H9 (cell line): ENCODE measurements at regions not wholly inside any gene's neighbourhood (a gene's known extent, or its start where the extent isn't known, plus 50 kb on each side); places are given as distances from the start of the nearest gene placed in this dataset.

Experiments
- DNase-seq: peaks from one replicate; pipeline ENCODE4 v3.0.0-alpha.2; 2017
- H2AFZ ChIP-seq: one replicate; pipeline ENCODE4 v1.6.1; 2013; ENCODE audit warnings: mild to moderate bottlenecking, low read length, control low read depth, moderate library complexity
- H2AK5ac ChIP-seq: 2 replicates; pipeline ENCODE4 v1.6.1; 2013; ENCODE audit warnings: low read length, control low read depth, mixed read lengths; ENCODE audit not compliant: insufficient read length
- H2BK120ac ChIP-seq: one replicate; pipeline ENCODE4 v1.6.1; 2013; ENCODE audit warnings: low read depth, mild to moderate bottlenecking, low read length, control low read depth, inconsistent platforms; ENCODE audit not compliant: poor library complexity, severe bottlenecking
- H2BK12ac ChIP-seq: 2 replicates; pipeline ENCODE4 v1.6.1; 2013; ENCODE audit warnings: low read length, control low read depth, mixed read lengths, low read depth; ENCODE audit not compliant: insufficient read length
- H2BK15ac ChIP-seq: 2 replicates; pipeline ENCODE4 v1.6.1; 2013; ENCODE audit warnings: low read depth, low read length, control low read depth
- H2BK20ac ChIP-seq: one replicate; pipeline ENCODE4 v1.6.1; 2013; ENCODE audit warnings: low read depth, mild to moderate bottlenecking, low read length, control low read depth, inconsistent platforms; ENCODE audit not compliant: poor library complexity, severe bottlenecking
- H2BK5ac ChIP-seq: 2 replicates; pipeline ENCODE4 v1.6.1; 2013; ENCODE audit warnings: low read length, control low read depth, mixed read lengths; ENCODE audit not compliant: insufficient read length
- H3K14ac ChIP-seq: 2 replicates; pipeline ENCODE4 v1.6.1; 2013; ENCODE audit warnings: low read length, control low read depth; ENCODE audit not compliant: insufficient read depth
- H3K18ac ChIP-seq: 2 replicates; pipeline ENCODE4 v1.6.1; 2013; ENCODE audit warnings: low read depth, mild to moderate bottlenecking, mixed read lengths, low read length, control low read depth; ENCODE audit not compliant: insufficient read length
- H3K23ac ChIP-seq: 2 replicates; pipeline ENCODE4 v1.6.1; 2013; ENCODE audit warnings: low read length, control low read depth, mixed read lengths, low read depth; ENCODE audit not compliant: insufficient read length
- H3K23me2 ChIP-seq: 2 replicates; pipeline ENCODE4 v1.6.1; 2013; ENCODE audit warnings: low read depth, mild to moderate bottlenecking, mixed read lengths, low read length, control low read depth; ENCODE audit not compliant: insufficient read length, poor library complexity, severe bottlenecking
- H3K27ac ChIP-seq: 2 replicates; pipeline ENCODE4 v1.5.1; 2013; ENCODE audit warnings: low read length, control low read depth, mixed read lengths, low read depth; ENCODE audit not compliant: insufficient read length
- H3K27me3 ChIP-seq: 2 replicates; pipeline ENCODE4 v1.6.1; 2013; ENCODE audit warnings: low read length, control low read depth, inconsistent platforms; ENCODE audit not compliant: insufficient read depth
- H3K4ac ChIP-seq: 2 replicates; pipeline ENCODE4 v1.6.1; 2013; ENCODE audit warnings: low read depth, mild to moderate bottlenecking, control low read depth, inconsistent platforms, low read length, moderate library complexity
- H3K4me1 ChIP-seq: 2 replicates; pipeline ENCODE4 v1.6.1; 2013; ENCODE audit warnings: low read length, control low read depth, inconsistent platforms; ENCODE audit not compliant: insufficient read depth
- H3K4me2 ChIP-seq: 2 replicates; pipeline ENCODE4 v1.6.1; 2013; ENCODE audit warnings: low read length, control low read depth, mixed read lengths; ENCODE audit not compliant: insufficient read length, insufficient read depth
- H3K56ac ChIP-seq: 2 replicates; pipeline ENCODE4 v1.6.1; 2013; ENCODE audit warnings: low read depth, mild to moderate bottlenecking, mixed read lengths, low read length, control low read depth; ENCODE audit not compliant: insufficient read length
- H3K79me1 ChIP-seq: 2 replicates; pipeline ENCODE4 v1.6.1; 2013; ENCODE audit warnings: low read depth, mild to moderate bottlenecking, moderate library complexity, low read length, control low read depth, inconsistent platforms; ENCODE audit not compliant: insufficient read depth, poor library complexity, severe bottlenecking
- H3K79me2 ChIP-seq: 2 replicates; pipeline ENCODE4 v1.6.1; 2013; ENCODE audit warnings: low read length, control low read depth, inconsistent platforms; ENCODE audit not compliant: insufficient read depth
- H3K9ac ChIP-seq: 2 replicates; pipeline ENCODE4 v1.6.1; 2013; ENCODE audit warnings: low read length, control low read depth, mixed read lengths; ENCODE audit not compliant: insufficient read length; ENCODE audit errors: extremely low read depth
- H3K9me3 ChIP-seq: one replicate; pipeline ENCODE4 v1.6.1; 2013; ENCODE audit warnings: low read depth, low read length, inconsistent platforms; ENCODE audit not compliant: control insufficient read depth
- H3T11ph ChIP-seq: one replicate; pipeline ENCODE4 v1.6.1; 2013; ENCODE audit warnings: mild to moderate bottlenecking, low read length, control low read depth, inconsistent platforms
- H4K20me1 ChIP-seq: one replicate; pipeline ENCODE4 v1.6.1; 2013; ENCODE audit not compliant: control insufficient read depth, insufficient read length, insufficient read depth
- H4K5ac ChIP-seq: 2 replicates; pipeline ENCODE4 v1.6.1; 2013; ENCODE audit warnings: low read depth, mild to moderate bottlenecking, mixed read lengths, low read length, control low read depth; ENCODE audit not compliant: insufficient read length
- H4K8ac ChIP-seq: replicated peaks from 2 replicates; pipeline ENCODE4 v1.6.1; 2013; ENCODE audit warnings: low read length, control low read depth, mixed read lengths, low read depth; ENCODE audit not compliant: insufficient read length
- H4K91ac ChIP-seq: 2 replicates; pipeline ENCODE4 v1.6.1; 2013; ENCODE audit warnings: low read depth, mild to moderate bottlenecking, moderate library complexity, mixed read lengths, low read length, control low read depth; ENCODE audit not compliant: insufficient read length
- H3K27ac Mint-ChIP-seq, 3 experiments: 2 replicates in 2 of 3; 3 replicates in 1 of 3; pipeline ENCODE4 v1.8.0; 2020 to 2021; ENCODE audit warnings: mixed read lengths in 3 of 3, mild to moderate bottlenecking in 1 of 3, moderate library complexity in 1 of 3
- H3K27me3 Mint-ChIP-seq: 2 replicates; pipeline ENCODE4 v1.8.0; 2021; ENCODE audit warnings: low read depth, mild to moderate bottlenecking, moderate library complexity, mixed read lengths
- H3K36me3 Mint-ChIP-seq, 3 experiments: 2 replicates in 2 of 3; 3 replicates in 1 of 3; pipeline ENCODE4 v1.8.0; 2020 to 2021; ENCODE audit warnings: low read depth in 3 of 3, mixed read lengths in 3 of 3; ENCODE audit not compliant: insufficient read depth in 1 of 3
- H3K4me1 Mint-ChIP-seq, 2 experiments: 2 replicates each; pipeline ENCODE4 v1.8.0; 2020; ENCODE audit warnings: mixed read lengths in 2 of 2
- H3K4me3 Mint-ChIP-seq, 2 experiments: 2 replicates in 1 of 2; 3 replicates in 1 of 2; pipeline ENCODE4 v1.8.0; 2020 to 2021; ENCODE audit warnings: mild to moderate bottlenecking in 2 of 2, mixed read lengths in 2 of 2, moderate library complexity in 1 of 2
- H3K9me3 Mint-ChIP-seq, 2 experiments: 2 replicates in 1 of 2; 3 replicates in 1 of 2; pipeline ENCODE4 v1.8.0; 2020; ENCODE audit warnings: mild to moderate bottlenecking in 2 of 2, mixed read lengths in 2 of 2, moderate library complexity in 1 of 2
- WGBS: extraction: QIAGEN DNeasy Blood & Tissue Kit; methylation state at CpG from one replicate; pipeline ENCODE4 v1.1.7; 2013; ENCODE audit warnings: missing lambda C conversion rate, low lambda C conversion rate, mixed read lengths; ENCODE audit not compliant: insufficient read length; ENCODE audit errors: extremely low coverage; 5-methylcytosine and 5-hydroxymethylcytosine counted together
- TF ChIP-seq, protein P1 (sequence below): fragments of 200-600 bp; sonication (generic); conservative IDR thresholded peaks from 3 replicates; pipeline ENCODE4 v1.8.0; 2021; ENCODE audit warnings: antibody characterized with exemption, mild to moderate bottlenecking

DNA sequence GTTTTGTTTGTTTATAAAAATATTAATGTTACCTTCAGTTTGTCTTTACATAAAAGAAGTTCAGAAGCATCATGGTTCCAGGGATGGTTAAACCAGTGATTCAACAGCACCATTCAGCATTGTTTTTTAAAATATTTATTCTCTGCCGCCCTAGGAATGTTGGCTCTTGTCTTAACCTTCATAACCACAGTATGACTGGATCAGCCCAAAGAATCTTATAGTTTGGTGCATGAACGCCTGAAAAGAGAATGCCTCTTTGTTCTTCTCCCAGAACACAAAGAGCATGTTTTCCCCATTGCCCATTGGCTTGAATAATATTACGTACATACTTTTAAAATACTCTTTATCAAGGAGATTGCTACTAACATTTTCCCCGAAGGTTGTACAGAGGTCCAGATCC is 413.4 kb downstream of the ANXA1 start:
- Histone ChIP-seq H2BK12ac (no peak overlapping the region), H2BK20ac (no peak overlapping the region), H2BK5ac (no peak overlapping the region), H4K20me1 (no peaks in the 10 kb centered on the region), H3K23ac (no peak overlapping the region), H2BK15ac (no peak overlapping the region), H3K4me2 (no peak overlapping the region), H3K27me3 (no peaks in the 10 kb centered on the region), H2AFZ (no peak overlapping the region), H3K4me1 (no peaks in the 10 kb centered on the region), H3K56ac (no peak overlapping the region), H3K9ac (no peak overlapping the region), H3K27ac (no peak overlapping the region), H3K9me3 (no peaks in the 10 kb centered on the region), H3T11ph (no peak overlapping the region), H2BK120ac (no peak overlapping the region), H4K91ac (no peak overlapping the region), H4K5ac (no peak overlapping the region), H3K23me2 (no peaks in the 10 kb centered on the region), H3K14ac (no peak overlapping the region), H3K4ac (no peak overlapping the region), H2AK5ac (no peak overlapping the region), H3K79me1 (no peaks in the 10 kb centered on the region), H4K8ac (no peak overlapping the region), H3K79me2 (no peaks in the 10 kb centered on the region), H3K18ac (no peak overlapping the region)
- no CpG with 5 or more reads among the region's 4 CpGs for WGBS
- peaks cover 0 to 5% of the 10 kb centered on the region in 2 experiments; a peak in 1 of 4 replicates for H3K4me1 Mint-ChIP-seq
- no peak overlapping the region for H3K4me3 Mint-ChIP-seq
- peaks cover 0 to 3% of the 10 kb centered on the region in 2 experiments; a peak in 3 of 5 replicates for H3K9me3 Mint-ChIP-seq
- H3K27ac Mint-ChIP-seq, result no peak overlapping the region
- TF ChIP-seq, protein P1, sequence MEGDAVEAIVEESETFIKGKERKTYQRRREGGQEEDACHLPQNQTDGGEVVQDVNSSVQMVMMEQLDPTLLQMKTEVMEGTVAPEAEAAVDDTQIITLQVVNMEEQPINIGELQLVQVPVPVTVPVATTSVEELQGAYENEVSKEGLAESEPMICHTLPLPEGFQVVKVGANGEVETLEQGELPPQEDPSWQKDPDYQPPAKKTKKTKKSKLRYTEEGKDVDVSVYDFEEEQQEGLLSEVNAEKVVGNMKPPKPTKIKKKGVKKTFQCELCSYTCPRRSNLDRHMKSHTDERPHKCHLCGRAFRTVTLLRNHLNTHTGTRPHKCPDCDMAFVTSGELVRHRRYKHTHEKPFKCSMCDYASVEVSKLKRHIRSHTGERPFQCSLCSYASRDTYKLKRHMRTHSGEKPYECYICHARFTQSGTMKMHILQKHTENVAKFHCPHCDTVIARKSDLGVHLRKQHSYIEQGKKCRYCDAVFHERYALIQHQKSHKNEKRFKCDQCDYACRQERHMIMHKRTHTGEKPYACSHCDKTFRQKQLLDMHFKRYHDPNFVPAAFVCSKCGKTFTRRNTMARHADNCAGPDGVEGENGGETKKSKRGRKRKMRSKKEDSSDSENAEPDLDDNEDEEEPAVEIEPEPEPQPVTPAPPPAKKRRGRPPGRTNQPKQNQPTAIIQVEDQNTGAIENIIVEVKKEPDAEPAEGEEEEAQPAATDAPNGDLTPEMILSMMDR, result no peak
- DNase-seq, result no peak
- H3K36me3 Mint-ChIP-seq, result peaks cover 0 to 9% (median 2%) of the 10 kb centered on the region in 3 experiments; a peak in 3 of 7 replicates
- no peaks in the 10 kb centered on the region for H3K27me3 Mint-ChIP-seq
